Effector CD4-positive, alpha-beta T cell (primary cell): ENCODE measurements at regions not wholly inside any gene's neighbourhood (a gene's known extent, or its start where the extent isn't known, plus 50 kb on each side); places are given as distances from the start of the nearest gene placed in this dataset.
"Not testable (repeated sequence)": the region's sequence is repeated elsewhere in the genome, so short reads cannot be mapped to it uniquely, and the experiment has no call there.

ENCODE experiments used
- DNase-seq: peaks from one replicate; pipeline ENCODE4 v3.0.0-alpha.2; 2020

DNA sequence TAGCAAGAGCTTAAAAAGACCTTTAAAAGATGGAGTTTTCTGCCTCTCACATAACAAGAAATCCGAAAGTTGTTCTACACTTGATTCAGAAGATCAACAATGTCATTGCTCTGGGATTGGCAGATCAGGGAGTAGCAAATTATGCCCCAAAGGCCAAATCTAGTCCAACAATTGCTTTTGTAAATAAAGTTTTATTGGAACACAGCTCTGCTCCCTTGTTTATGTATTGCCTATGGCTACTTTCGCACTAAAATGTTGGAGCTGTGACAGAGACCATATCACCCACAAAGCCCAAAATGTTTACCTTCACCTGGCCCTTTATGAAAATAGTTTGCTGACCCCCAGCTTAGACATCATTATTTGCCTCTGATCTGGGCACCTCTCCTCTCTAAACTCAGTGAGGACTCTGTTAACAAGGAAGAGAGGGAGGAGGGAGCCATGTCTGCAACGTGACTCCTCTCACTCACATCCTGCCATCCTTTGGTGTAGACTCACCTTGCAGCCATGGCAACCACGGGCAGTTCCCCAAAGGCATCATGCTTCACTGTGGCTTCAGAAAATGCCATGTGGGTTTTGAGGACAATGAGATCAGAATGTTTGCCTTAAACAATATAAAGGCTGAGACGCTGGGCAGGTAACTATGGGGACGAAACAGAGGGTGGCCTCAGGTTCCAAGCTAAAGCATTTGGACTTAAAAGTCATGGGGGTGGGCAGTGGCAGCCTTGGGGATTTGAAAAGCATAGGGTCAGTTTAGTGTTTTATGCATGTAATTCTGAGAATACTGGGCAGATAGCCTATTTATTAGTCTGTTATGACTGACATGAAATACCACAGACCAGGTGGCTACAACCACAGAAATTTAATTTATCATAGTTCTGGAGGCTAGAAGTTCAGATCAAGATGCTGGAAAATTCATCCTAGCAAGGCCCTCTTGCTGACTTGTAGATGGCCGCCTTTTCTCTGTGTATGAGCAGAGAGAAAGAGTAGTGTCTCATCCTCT lies 149.7 kb upstream of the TNFAIP3 start:
- DNase-seq, result peak; percentile 77

DNA sequence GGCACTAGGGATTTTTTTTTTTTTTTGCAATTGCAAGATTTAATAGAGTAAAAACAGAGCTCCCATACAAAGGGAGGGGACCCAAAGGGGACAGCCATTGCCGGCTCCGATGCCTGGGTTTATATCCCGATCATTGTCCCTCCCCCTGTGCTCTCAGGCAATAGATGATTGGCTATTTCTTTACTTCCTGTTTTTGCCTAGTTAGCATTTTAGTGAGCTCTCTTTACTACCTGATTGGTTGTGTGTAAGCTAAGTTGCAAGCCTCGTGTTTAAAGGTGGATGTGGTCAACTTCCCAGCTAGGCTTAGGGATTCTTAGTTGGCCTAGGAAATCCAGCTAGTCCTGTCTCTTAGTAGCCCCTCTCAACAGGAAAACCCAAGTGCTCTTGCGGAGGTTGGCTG lies 148.2 kb upstream of the TNFAIP3 start:
- not testable (repeated sequence) for DNase-seq

DNA sequence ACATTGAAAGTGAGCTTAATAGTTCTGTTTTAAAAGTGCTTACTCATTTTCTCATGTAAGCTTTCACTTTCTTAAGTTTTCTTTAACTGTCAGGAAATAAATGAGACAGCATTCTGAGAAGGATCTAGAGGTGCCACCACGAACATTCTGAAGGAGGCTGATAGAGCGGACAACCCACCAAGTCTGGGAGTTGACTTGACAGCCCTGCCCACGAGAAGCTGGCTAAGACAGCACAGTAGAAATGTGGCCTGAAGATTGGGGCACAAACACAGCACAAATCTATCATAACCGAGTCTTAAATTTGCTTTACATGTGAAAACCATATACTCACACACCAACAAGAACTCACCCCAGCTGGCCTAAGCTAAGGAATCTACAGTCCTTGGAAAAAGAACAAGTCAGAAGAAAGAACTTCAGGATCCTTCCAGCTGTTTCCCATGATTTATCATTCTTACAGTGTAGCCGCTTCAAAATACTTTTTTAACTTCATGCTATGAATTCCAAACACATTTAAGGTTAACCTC lies 144.2 kb upstream of the TNFAIP3 start:
- no peak for DNase-seq

DNA sequence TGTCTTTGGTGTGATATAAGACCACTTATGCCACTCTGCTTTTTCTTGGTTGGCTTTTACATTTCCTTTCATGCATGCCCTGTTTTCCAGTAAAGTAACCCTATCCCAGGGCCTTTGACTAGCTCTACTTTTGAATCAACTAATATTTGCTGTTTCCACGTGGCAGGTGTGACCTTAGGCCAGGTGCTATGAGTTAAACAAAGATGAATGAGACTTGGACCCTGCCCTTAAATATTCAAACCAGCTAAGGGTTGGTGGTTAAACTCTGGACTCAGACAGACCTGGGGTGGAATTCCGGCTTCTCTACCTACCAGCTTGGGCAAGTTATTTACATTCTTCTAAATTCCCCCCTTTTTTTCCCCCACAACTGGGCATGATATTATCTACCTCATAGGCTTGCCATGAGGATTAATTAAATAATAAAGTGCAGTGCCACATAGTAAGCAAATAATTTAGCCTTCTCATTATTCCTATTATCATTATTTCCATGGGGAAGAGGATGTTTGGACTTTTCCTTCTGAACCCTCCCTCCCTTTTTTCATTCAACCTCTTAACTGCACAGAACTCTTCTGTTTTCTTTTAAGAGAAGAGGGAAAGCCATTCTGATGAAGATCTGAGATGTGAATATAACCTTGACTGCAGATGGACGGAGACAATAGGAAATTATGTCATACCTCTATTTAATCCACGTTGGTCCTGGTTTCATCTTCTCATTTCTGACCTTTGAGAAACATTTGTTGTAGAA lies 143.6 kb upstream of the TNFAIP3 start:
- DNase-seq, result no peak

DNA sequence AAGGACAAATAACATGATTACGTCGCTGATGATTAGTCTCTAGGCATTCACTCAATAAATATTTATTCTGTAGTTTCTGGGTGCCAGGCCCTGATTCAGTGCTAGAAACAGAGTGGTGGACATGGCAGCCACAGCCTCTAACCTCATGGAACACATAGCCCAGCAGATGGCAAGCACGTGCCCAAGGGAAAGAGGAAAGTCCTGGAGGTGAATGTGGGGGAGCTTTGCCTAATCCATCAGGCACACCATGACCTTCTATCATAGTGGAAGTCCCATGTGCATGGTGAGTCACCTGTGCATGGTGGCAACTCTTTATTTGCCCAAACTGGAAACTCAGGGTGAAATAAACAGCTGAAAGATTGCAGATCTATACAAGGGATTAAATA lies 143.0 kb upstream of the TNFAIP3 start:
- DNase-seq, result no peak

DNA sequence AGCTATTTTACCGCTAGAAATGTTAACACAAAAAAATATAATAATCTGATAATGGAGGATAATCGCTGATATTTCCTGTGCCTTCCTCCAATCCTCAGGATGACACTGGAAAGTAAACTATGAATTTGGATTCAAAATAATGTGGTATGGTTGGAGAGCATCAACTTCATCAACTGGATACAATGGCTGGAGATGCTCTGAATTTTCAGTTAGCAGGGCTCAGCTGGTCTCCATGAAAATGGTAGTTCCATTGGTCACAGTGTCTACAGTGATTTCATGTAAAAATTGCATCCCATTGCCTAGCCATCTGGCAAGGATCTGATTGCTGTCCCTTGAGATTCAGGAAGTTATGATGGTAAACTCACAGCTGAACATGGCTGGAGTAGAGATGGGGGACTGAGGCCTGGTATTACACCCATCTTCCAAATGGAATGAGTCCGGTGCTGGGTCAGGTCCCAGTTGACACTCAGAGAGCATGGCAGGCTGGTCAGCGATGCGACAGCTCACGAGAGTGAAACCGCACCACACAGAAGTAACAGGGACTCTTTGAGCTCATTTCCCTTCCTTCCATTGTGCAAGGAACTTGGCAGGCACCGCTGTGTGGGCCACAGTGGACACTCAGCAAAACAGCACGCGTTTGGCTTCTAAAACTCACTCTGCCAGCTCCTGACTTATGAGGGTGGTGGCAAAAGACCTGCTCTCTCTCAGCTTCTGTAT lies 142.4 kb upstream of the TNFAIP3 start:
- DNase-seq, result no peak

DNA sequence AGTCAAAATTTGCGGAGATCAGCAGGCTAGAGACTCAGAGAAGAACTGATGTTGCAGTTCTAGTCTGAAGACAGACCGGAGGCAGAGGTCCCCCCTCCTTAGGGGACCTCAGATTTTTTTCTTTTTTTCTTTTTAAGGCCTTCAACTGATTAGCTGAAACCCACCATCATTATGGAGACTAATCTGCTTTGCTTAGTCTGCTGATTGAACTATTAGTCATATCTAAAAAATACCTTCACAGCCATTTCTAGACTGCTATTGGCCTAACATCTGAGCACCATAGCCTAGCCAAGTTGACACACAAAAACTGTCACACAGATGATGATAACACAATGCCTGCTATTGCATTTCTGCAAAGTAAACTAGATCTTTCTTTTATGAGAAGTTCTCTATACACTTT lies 141.1 kb upstream of the TNFAIP3 start:
- no peak for DNase-seq

DNA sequence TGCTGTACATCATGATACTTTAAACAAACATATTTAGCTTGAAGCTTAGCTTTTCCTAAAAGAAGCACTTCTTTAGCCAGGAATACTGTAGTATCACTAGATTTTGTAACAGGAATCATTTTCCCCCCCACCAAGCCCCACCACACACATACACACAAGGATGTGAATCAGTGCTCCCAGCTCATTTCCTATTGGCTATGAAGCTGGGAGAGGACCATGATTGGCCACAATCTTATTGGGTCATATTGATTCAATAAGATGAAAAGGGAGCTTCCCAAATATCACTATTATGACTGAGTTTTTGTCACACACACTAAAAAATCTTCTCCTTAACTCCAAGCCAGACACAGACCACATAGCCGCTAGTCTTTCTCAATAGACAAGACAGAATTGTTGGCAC lies 140.5 kb upstream of the TNFAIP3 start:
- no peak for DNase-seq

DNA sequence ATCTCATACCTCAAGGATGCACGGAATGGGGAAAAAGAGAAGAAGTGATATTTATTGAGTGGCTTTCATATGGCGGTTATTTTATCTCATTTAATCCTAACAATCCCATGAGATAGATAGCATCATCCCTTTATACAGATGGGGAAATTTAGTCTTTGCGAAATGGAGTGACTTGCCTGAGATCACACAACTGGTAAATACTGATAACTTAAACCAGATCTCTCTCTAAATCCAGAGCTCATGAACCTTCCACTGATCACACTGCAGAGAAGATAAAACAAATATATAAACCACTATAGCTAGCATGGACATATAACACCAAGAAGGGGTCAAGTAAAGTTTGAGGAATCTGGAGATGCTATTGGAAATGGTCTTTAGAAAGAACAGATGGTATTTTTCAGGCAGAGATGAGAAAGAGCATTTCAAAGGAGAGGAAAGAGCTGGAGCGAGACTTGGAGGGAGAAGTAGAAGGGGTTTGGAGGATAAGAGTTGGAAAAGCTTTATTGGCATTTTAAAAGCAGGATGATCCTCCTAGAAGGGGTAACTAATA lies 139.8 kb upstream of the TNFAIP3 start:
- DNase-seq, result no peak

DNA sequence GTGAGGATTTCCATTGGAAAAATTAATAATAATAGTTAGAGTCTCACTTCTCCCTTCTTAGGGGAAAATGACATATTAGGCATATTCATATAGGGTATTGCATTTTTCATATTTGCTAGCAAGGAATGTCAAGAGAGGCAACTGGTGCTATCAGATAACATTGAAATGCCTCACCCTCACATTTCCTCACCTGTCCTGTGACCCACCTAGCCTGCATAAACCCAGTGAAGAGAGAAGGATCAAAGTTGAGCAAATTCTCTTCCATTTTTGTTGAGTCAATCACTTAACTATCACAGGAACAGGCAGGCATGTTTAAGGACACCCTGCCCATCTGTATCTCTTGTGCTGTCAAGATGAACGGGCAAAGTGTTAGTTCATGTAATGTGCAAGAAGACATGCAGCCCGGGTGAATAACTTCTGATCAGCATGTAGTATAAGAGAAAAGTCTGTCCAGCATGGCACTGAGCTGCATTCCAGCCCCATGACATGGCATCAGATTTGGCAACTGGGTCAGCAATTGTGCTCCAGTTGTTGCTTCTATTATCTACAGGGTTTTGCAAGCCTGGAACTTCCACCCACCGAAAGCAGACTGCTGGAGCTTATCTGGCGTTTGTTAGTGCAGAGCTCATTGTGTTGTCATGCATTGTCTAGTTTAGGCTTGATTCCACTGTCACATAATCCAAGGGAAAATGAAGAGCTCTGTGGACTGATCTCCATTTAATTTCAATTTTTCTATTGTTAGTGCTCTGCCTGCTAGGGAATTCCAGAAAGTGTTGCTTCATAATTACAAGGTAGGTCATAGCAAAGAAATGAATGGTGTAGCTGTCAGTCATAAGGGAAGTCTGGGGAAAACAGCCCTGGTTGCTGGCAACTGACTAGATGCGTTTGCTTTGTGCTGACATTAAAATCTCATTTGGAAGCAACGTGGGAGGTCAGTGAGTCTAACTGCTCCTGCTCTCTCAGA lies 138.4 kb upstream of the TNFAIP3 start:
- DNase-seq, result no peak

DNA sequence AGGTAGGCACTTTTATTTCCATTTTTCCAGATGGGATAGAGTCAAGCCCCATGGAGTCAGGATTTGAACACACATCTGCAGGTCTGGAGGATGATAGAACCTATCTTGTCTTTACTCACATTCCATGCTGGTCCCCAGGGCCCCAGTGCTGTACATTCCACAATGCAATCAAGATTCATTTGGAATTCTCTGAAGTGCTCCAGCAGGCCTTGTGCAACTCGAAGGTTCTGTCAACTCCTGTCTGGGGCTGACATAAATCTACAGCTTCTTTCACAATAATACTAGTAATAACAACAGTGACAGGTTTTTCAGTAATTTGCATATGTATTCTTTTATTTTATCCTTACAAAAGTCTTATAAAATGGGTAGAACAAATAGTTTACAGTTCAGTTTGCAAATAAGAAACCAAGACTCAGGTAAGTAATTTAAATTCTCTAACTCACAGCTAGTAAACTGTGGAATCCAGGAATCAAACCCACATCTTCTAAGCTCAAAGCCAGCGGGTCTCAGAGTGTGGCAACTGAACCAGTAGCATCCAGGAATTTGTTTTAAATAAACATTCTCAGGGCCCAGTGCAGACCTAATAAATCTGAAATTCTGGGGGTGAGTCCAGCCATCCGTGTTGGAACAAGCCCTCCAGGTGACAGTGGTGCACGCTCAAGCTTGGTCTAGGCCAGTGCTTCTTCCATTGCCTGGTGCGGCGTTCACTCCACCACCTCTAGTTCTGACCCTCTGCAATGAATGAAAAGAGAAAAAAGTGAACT lies 137.0 kb upstream of the TNFAIP3 start:
- DNase-seq, result no peak

DNA sequence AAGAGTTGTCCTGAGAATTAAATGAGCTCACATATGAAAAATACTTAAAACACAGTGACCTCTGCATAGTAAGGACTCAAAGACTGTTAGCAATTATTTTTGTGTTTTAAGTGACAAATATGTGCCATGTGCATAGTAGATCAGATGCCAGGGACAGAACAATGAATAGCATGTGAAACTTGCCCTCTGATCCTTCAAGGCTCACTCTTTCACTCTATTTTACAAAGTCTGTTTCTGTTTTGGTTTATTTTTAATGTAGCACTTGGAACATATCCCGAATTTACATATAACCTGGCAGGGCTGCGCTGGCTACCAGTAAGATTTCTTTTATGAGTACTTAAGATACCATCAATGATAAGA lies 135.5 kb upstream of the TNFAIP3 start:
- DNase-seq, result no peak

DNA sequence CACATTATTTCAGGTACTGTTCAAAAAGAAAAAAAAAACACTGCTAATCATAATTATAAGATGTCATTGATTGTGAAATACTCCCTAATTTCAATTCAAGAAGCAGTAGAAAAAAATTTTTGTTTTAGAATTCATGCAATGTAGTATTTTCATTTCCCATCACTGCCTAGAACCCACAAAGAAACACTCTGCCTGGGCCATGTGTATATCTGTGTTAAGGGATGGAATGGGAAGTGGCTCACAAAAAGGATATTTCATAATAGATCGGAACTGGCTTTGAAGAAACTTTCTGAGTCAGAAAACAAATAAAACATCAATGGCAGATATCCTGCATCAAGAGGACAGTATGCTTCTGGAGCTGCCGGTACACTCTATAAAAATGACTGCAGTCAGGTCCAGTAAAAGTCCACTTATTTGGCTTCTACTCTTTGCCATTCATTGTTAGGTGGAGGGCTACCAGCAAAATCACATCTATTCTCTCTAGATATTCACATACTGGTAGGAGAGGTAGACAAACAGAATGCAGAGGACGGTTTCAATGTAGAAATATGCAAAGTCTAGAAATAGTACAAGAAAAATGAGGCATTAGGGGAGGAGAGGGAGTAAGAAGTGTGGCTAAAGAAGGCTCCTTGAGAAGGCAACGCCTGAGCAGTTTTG lies 135.0 kb upstream of the TNFAIP3 start:
- no peak for DNase-seq

DNA sequence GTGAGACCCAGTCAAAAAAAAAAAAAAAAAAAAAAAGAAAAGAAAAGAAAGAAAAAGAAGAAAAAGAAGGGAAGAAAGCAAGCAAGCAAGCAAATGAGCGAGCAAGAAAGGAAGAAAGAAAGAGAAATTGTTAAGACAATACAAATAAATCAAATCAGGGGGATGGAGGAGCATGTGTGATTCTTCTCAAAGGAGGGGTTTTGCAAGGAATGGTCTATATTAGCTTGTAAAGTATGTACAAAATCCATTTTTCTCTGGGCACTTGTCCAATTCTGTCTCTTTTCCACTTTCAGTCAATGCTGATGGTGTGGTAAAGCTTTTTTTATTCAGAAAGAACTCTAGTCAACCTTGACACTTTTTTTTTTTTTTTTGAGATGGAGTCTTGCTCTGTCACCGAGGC lies 133.7 kb upstream of the TNFAIP3 start:
- no peak for DNase-seq

DNA sequence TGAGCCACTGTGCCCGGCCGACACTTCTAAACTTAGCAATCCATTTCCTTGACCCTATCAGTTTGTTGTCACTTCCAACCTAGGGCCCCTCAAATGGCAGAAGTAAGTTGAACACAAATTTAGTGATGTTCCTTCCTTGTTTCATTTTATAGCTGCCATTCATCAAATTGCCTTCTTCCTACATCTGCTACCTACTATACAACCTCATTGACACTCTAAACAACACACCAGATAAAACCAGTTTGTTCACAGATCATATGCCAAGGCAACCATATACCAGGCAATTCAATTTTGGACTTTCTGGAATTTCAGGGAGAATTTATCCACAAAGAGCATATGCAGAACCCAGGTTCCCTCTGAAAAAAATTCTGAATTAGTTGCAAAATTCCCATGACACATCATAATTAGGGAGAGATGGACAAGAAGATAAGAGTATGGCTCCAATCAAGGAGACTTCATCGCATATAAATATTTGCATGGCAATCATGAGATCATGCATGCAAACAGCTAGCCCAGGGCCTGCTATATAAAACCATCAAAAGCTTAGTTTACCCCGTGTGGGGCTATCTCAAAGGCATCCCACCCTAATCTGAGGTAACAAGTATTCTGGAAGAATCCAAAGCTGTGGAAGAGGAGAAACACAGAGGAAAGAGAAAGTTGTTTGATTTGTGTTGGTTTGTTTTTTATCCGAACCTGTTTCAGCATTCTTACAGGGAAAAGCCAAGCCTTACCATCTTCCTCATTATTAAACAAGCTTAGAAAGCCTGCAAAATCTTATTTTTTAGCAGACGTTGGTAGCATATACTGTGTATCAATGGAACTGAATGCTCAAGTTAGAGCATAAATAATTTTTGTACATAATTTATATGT lies 132.8 kb upstream of the TNFAIP3 start:
- DNase-seq, result no peak

DNA sequence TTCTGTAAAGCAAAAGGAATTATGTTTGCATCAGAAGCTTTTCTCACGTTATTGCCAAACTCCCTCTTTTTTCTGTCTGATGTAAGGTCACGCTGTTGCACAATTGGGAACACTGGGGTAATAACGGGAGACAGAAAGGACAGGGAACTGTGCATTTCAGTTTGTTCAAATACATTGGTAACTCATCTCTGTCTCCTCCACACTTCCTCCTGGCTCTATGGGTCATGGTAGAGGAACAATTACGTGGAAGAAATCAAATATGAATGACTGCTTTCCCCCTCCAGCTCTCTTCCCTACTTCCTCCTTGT lies 132.2 kb upstream of the TNFAIP3 start:
- DNase-seq, result no peak

DNA sequence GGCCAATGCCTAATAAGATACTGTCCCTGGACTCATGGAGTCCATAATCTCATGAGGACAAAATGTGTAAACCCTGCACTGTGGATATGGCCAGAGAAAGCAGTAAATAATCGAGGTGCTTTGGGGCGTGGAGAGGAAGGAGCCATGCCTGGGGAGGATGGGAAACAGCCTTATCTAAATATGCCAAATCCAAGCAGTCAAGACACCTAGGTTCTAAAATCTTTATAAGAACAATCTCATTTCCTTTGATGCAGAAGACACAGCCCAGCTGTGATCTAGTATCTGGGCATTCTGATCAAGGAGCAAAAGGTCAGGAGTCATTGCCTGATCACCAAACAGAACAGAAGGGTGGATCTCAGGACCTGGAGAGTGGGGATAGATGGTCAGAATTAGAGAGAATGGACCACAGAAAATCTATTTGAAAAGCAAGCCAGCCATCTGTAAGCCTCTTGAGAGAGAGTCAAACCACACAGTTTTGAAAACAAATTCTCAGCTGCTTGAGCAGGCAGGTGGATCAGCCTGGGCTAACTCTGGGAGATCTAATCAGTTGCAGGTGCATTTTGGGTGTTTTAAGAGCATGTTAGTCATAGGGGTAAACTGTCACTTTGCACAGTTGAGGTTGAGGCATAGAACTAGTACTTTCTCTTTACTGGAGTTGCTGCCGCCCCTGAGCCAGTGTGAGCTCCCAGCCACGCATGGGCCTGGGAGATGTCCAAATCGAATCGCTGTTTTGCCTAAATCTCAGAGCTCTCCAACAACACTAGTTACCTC lies 130.8 kb upstream of the TNFAIP3 start:
- DNase-seq, result peak; percentile 16

DNA sequence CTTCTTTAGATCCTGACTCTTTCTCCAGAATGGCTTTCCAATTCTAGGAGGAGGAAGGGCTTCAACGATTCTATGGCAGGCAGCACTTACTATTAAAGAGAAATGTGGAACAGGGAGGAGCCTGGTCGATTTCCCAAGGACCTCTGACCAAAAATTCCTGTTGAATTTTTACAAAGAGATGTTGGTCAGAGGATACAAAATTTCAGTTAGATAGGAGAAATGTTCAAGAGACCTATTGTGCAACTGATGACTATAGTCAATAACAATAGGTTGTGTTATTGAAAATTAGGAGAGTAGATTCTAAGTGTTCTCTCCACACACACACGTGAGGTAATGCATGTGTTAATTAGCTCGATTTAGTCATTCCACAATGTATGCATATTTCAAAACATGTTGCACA lies 130.1 kb upstream of the TNFAIP3 start:
- no peak for DNase-seq
